GM18867 (cell line): ENCODE measurements at regions not wholly inside any gene's neighbourhood (a gene's known extent, or its start where the extent isn't known, plus 50 kb on each side); places are given as distances from the start of the nearest gene placed in this dataset.

Source experiments
- ATAC-seq: cut with Tn5 transposase; IDR thresholded peaks from one replicate; pipeline ENCODE4 v1.9.1; 2021; ENCODE audit warnings: mild to moderate bottlenecking, moderate library complexity; ENCODE audit not compliant: unreplicated experiment

GRCh38 chr9:109549386-109549785 is 51.3 kb upstream of the PTPN3 start:
- ATAC-seq = no peak

- ATAC-seq = no peak
Observed at GRCh38 chr9:109551651-109552050, 53.5 kb upstream of the PTPN3 start.

GRCh38 chr9:109555215-109555614 is 57.1 kb upstream of the PTPN3 start:
- no peak for ATAC-seq

GRCh38 chr9:109556061-109556460 is 58.0 kb upstream of the PTPN3 start:
- no peak for ATAC-seq

GRCh38 chr9:109556786-109557185 is 58.7 kb upstream of the PTPN3 start:
- ATAC-seq = no peak

- no peak for ATAC-seq
Observed at GRCh38 chr9:109557481-109557880, 59.4 kb upstream of the PTPN3 start.

GRCh38 chr9:109558718-109559151 is 60.6 kb upstream of the PTPN3 start:
- ATAC-seq = no peak

GRCh38 chr9:109560470-109561132 is 62.5 kb upstream of the PTPN3 start:
- no peak for ATAC-seq

- ATAC-seq = no peak
Observed at GRCh38 chr9:109561137-109561536, 63.0 kb upstream of the PTPN3 start.

- no peak for ATAC-seq
Observed at GRCh38 chr9:109568089-109568488, 70.0 kb upstream of the PTPN3 start.

GRCh38 chr9:109568568-109569210 is 70.6 kb upstream of the PTPN3 start:
- ATAC-seq = no peak

- peak; percentile 76 for ATAC-seq
Observed at GRCh38 chr9:109574061-109574882, 76.2 kb upstream of the PTPN3 start.

GRCh38 chr9:109576762-109577161 is 78.7 kb upstream of the PTPN3 start:
- no peak for ATAC-seq

- ATAC-seq = no peak
Observed at GRCh38 chr9:109579191-109579948, 81.3 kb upstream of the PTPN3 start.

GRCh38 chr9:109582386-109582785 is 84.3 kb upstream of the PTPN3 start:
- no peak for ATAC-seq

- ATAC-seq = no peak
Observed at GRCh38 chr9:109584205-109584604, 86.1 kb upstream of the PTPN3 start.

GRCh38 chr9:109585796-109586195 is 87.7 kb upstream of the PTPN3 start:
- no peak for ATAC-seq

- no peak for ATAC-seq
Observed at GRCh38 chr9:109586993-109587392, 88.9 kb upstream of the PTPN3 start.

GRCh38 chr9:109588415-109588814 is 90.3 kb upstream of the PTPN3 start:
- no peak for ATAC-seq

GRCh38 chr9:109590966-109591365 is 92.9 kb upstream of the PTPN3 start:
- ATAC-seq = no peak

- ATAC-seq = no peak
Observed at GRCh38 chr9:109591691-109592090, 93.6 kb upstream of the PTPN3 start.
